Neural cell (in vitro differentiated cells): ENCODE measurements at regions not wholly inside any gene's neighbourhood (a gene's known extent, or its start where the extent isn't known, plus 50 kb on each side); places are given as distances from the start of the nearest gene placed in this dataset.

ENCODE experiments used
- H2AFZ ChIP-seq: fragments of 200-600, 300-800 bp; sonication (generic), shearing (Covaris generic); 2 replicates; pipeline ENCODE4 v1.6.0; 2014; ENCODE audit warnings: low read depth, mild to moderate bottlenecking, antibody characterized with exemption, low read length, moderate library complexity
- H3F3A ChIP-seq: fragments of 200-600 bp; shearing (Covaris generic); 2 replicates; pipeline ENCODE4 v1.6.1; 2016; ENCODE audit warnings: mild to moderate bottlenecking, moderate library complexity, mixed read lengths, antibody characterized with exemption, low read length; ENCODE audit not compliant: insufficient read depth, poor library complexity, severe bottlenecking
- H3K27ac ChIP-seq: fragments of 200-600, 300-800 bp; sonication (generic), shearing (Covaris generic); 2 replicates; pipeline ENCODE4 v1.5.1; 2014; ENCODE audit warnings: mild to moderate bottlenecking, low read length, moderate library complexity
- H3K27me3 ChIP-seq: fragments of 300-800, 200-600 bp; sonication (generic), shearing (Covaris generic); 2 replicates; pipeline ENCODE4 v1.6.0; 2014; ENCODE audit warnings: mild to moderate bottlenecking, low read depth, low read length, moderate library complexity; ENCODE audit not compliant: insufficient read depth
- H3K36me3 ChIP-seq: fragments of 300-800, 200-600 bp; sonication (generic), shearing (Covaris generic); 2 replicates; pipeline ENCODE4 v1.5.1; 2014; ENCODE audit warnings: mild to moderate bottlenecking, antibody characterized with exemption, low read length, moderate library complexity; ENCODE audit not compliant: insufficient read depth
- H3K4me2 ChIP-seq: fragments of 300-800, 200-600 bp; sonication (generic), shearing (Covaris generic); 2 replicates; pipeline ENCODE4 v1.6.0; 2014; ENCODE audit warnings: mild to moderate bottlenecking, low read length
- H3K4me3 ChIP-seq: fragments of 300-800, 200-600 bp; sonication (generic), shearing (Covaris generic); 2 replicates; pipeline ENCODE4 v1.5.1; 2014; ENCODE audit warnings: mild to moderate bottlenecking, low read length, moderate library complexity
- H3K79me2 ChIP-seq: fragments of 200-600 bp; shearing (Covaris generic); replicated peaks from 2 replicates; pipeline ENCODE4 v1.6.0; 2014; ENCODE audit warnings: mild to moderate bottlenecking, low read length, moderate library complexity; ENCODE audit not compliant: insufficient read depth
- H3K9ac ChIP-seq: fragments of 300-800, 200-600 bp; sonication (generic), shearing (Covaris generic); 2 replicates; pipeline ENCODE4 v1.6.1; 2016; ENCODE audit warnings: mild to moderate bottlenecking, low read length, mixed read lengths
- H3K9me2 ChIP-seq: fragments of 200-600 bp; shearing (Covaris generic); 2 replicates; pipeline ENCODE4 v1.6.1; 2016; ENCODE audit warnings: mild to moderate bottlenecking, low read length, mixed read lengths; ENCODE audit not compliant: insufficient read depth
- H3K9me3 ChIP-seq: fragments of 200-600, 300-800 bp; sonication (generic), shearing (Covaris generic); 2 replicates; pipeline ENCODE4 v1.6.1; 2016; ENCODE audit warnings: mild to moderate bottlenecking, mixed run types, low read length, moderate library complexity, mixed read lengths
- H4K20me1 ChIP-seq: fragments of 200-600 bp; shearing (Covaris generic); 2 replicates; pipeline ENCODE4 v1.6.1; 2016; ENCODE audit warnings: mild to moderate bottlenecking, mixed run types; ENCODE audit not compliant: insufficient read depth
- EP300 ChIP-seq: fragments of 450-650 bp; conservative IDR thresholded peaks from 2 replicates; pipeline ENCODE4 v1.6.1; 2014; ENCODE audit warnings: antibody characterized with exemption, mild to moderate bottlenecking, moderate library complexity; ENCODE audit not compliant: poor library complexity, severe bottlenecking
- EZH2 ChIP-seq: fragments of 200-600, 300-800 bp; shearing (Covaris generic), sonication (generic); IDR thresholded peaks from 2 replicates; pipeline ENCODE4 v1.6.1; 2014; ENCODE audit warnings: antibody characterized with exemption, low read length, borderline replicate concordance, mild to moderate bottlenecking; ENCODE audit not compliant: insufficient read depth, poor library complexity, severe bottlenecking
- POLR2AphosphoS5 ChIP-seq: IDR thresholded peaks from 2 replicates; pipeline ENCODE4 v1.6.1; 2012
- RAD21 ChIP-seq: fragments of 450-650 bp; conservative IDR thresholded peaks from 2 replicates; pipeline ENCODE4 v1.6.1; 2014; ENCODE audit warnings: antibody characterized with exemption, mild to moderate bottlenecking, moderate library complexity
- SMC3 ChIP-seq: fragments of 450-650 bp; conservative IDR thresholded peaks from 2 replicates; pipeline ENCODE4 v1.6.1; 2014; ENCODE audit warnings: antibody characterized with exemption, mild to moderate bottlenecking, moderate library complexity; ENCODE audit not compliant: poor library complexity
- TAF1 ChIP-seq: IDR thresholded peaks from 2 replicates; pipeline ENCODE4 v1.6.1; 2012; ENCODE audit warnings: low read depth
- TF ChIP-seq, protein P1 (sequence below): fragments of 450-650 bp; IDR thresholded peaks from 2 replicates; pipeline ENCODE4 v1.5.1; 2014; ENCODE audit warnings: antibody characterized with exemption, mild to moderate bottlenecking, moderate library complexity; ENCODE audit not compliant: poor library complexity, severe bottlenecking
- TF ChIP-seq, protein P2 (sequence below): IDR thresholded peaks from 2 replicates; pipeline ENCODE4 v1.6.1; 2012; ENCODE audit warnings: borderline replicate concordance

GRCh38 chr3:28678086-28678485, 329.5 kb upstream of the AZI2 start:
- H3K4me3 ChIP-seq = no peak overlapping the region
- no peaks in the 10 kb centered on the region for H3K9me2 ChIP-seq
- H4K20me1 ChIP-seq = no peaks in the 10 kb centered on the region
- H3K27me3 ChIP-seq = no peaks in the 10 kb centered on the region
- no peak overlapping the region for H3K27ac ChIP-seq
- H3K4me2 ChIP-seq = no peak overlapping the region
- H3F3A ChIP-seq = no peaks in the 10 kb centered on the region
- H3K9ac ChIP-seq = no peak overlapping the region
- TF ChIP-seq POLR2AphosphoS5 (no peak), EZH2 (no peak), EP300 (no peak), SMC3 (no peak), RAD21 (no peak)
- TF ChIP-seq, protein P1, sequence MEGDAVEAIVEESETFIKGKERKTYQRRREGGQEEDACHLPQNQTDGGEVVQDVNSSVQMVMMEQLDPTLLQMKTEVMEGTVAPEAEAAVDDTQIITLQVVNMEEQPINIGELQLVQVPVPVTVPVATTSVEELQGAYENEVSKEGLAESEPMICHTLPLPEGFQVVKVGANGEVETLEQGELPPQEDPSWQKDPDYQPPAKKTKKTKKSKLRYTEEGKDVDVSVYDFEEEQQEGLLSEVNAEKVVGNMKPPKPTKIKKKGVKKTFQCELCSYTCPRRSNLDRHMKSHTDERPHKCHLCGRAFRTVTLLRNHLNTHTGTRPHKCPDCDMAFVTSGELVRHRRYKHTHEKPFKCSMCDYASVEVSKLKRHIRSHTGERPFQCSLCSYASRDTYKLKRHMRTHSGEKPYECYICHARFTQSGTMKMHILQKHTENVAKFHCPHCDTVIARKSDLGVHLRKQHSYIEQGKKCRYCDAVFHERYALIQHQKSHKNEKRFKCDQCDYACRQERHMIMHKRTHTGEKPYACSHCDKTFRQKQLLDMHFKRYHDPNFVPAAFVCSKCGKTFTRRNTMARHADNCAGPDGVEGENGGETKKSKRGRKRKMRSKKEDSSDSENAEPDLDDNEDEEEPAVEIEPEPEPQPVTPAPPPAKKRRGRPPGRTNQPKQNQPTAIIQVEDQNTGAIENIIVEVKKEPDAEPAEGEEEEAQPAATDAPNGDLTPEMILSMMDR = no peak
- TF ChIP-seq, protein P2, sequence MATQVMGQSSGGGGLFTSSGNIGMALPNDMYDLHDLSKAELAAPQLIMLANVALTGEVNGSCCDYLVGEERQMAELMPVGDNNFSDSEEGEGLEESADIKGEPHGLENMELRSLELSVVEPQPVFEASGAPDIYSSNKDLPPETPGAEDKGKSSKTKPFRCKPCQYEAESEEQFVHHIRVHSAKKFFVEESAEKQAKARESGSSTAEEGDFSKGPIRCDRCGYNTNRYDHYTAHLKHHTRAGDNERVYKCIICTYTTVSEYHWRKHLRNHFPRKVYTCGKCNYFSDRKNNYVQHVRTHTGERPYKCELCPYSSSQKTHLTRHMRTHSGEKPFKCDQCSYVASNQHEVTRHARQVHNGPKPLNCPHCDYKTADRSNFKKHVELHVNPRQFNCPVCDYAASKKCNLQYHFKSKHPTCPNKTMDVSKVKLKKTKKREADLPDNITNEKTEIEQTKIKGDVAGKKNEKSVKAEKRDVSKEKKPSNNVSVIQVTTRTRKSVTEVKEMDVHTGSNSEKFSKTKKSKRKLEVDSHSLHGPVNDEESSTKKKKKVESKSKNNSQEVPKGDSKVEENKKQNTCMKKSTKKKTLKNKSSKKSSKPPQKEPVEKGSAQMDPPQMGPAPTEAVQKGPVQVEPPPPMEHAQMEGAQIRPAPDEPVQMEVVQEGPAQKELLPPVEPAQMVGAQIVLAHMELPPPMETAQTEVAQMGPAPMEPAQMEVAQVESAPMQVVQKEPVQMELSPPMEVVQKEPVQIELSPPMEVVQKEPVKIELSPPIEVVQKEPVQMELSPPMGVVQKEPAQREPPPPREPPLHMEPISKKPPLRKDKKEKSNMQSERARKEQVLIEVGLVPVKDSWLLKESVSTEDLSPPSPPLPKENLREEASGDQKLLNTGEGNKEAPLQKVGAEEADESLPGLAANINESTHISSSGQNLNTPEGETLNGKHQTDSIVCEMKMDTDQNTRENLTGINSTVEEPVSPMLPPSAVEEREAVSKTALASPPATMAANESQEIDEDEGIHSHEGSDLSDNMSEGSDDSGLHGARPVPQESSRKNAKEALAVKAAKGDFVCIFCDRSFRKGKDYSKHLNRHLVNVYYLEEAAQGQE = no peak
- no peaks in the 10 kb centered on the region for H3K36me3 ChIP-seq
- H3K9me3 ChIP-seq = no peaks in the 10 kb centered on the region
- no peak overlapping the region for H2AFZ ChIP-seq
- no peaks in the 10 kb centered on the region for H3K79me2 ChIP-seq

- H3K4me2 ChIP-seq = no peak overlapping the region
- H3K4me3 ChIP-seq = no peak overlapping the region
- TF ChIP-seq SMC3 (no peak), EP300 (no peak), EZH2 (no peak), TAF1 (no peak)
- TF ChIP-seq, protein P1 = no peak
- TF ChIP-seq, protein P2 = no peak
- no peaks in the 10 kb centered on the region for H3K27me3 ChIP-seq
- no peak overlapping the region for H3K9ac ChIP-seq
- H2AFZ ChIP-seq = no peak overlapping the region
- H3K79me2 ChIP-seq = no peaks in the 10 kb centered on the region
- H3K27ac ChIP-seq = no peak overlapping the region
- H3K36me3 ChIP-seq = no peaks in the 10 kb centered on the region
- no peaks in the 10 kb centered on the region for H4K20me1 ChIP-seq
- no peaks in the 10 kb centered on the region for H3K9me3 ChIP-seq
- no peaks in the 10 kb centered on the region for H3K9me2 ChIP-seq
- H3F3A ChIP-seq = no peaks in the 10 kb centered on the region
Measured at GRCh38 chr3:28680050-28680449, 331.4 kb upstream of the AZI2 start.
